Large intestine (tissue), 3 donors: ENCODE measurements at regions not wholly inside any gene's neighbourhood (a gene's known extent, or its start where the extent isn't known, plus 50 kb on each side); places are given as distances from the start of the nearest gene placed in this dataset.

Source experiments
- DNase-seq, 2 donors: peaks; one replicate each; pipeline versions ENCODE4 v3.0.0 to v3.0.0-alpha.2; 2013
- H3K27ac ChIP-seq: one replicate; pipeline ENCODE4 v1.5.1; 2013; ENCODE audit warnings: low read length
- H3K27me3 ChIP-seq: 2 replicates; pipeline ENCODE4 v1.6.1; 2013; ENCODE audit warnings: low read length; ENCODE audit not compliant: control insufficient read depth, insufficient read depth
- H3K36me3 ChIP-seq: 2 replicates; pipeline ENCODE4 v1.6.1; 2013; ENCODE audit warnings: low read length; ENCODE audit not compliant: control insufficient read depth, insufficient read depth
- H3K4me1 ChIP-seq: one replicate; pipeline ENCODE4 v1.6.1; 2013; ENCODE audit warnings: low read length; ENCODE audit not compliant: control insufficient read depth, insufficient read depth
- H3K4me3 ChIP-seq: one replicate; pipeline ENCODE4 v1.5.1; 2013; ENCODE audit warnings: low read length
- H3K9me3 ChIP-seq: one replicate; pipeline ENCODE4 v1.6.1; 2013; ENCODE audit warnings: mild to moderate bottlenecking, low read depth, low read length, moderate library complexity; ENCODE audit not compliant: control insufficient read depth
- WGBS: methylation state at CpG from one replicate; pipeline ENCODE4 v1.1.5; 2013; ENCODE audit warnings: low lambda C conversion rate; ENCODE audit not compliant: insufficient coverage; 5-methylcytosine and 5-hydroxymethylcytosine counted together

GRCh38 chr1:226489718-226490425 lies 58.7 kb upstream of the STUM start:
- no peaks in the 10 kb centered on the region for H3K9me3 ChIP-seq
- no peaks in the 10 kb centered on the region for H3K4me1 ChIP-seq
- no peaks in the 10 kb centered on the region for H3K36me3 ChIP-seq
- peaks cover 63% of the 10 kb centered on the region for H3K27me3 ChIP-seq
- WGBS, result 86% methylated on average over 1 of the region's 9 CpGs
- no peak overlapping the region for H3K27ac ChIP-seq
- DNase-seq, result no peak
- H3K4me3 ChIP-seq, result no peak overlapping the region

- H3K36me3 ChIP-seq, result no peaks in the 10 kb centered on the region
- H3K27me3 ChIP-seq, result peaks cover 58% of the 10 kb centered on the region
- H3K27ac ChIP-seq, result no peak overlapping the region
- no CpG with 5 or more reads among the region's 2 CpGs for WGBS
- H3K4me1 ChIP-seq, result no peaks in the 10 kb centered on the region
- H3K9me3 ChIP-seq, result no peaks in the 10 kb centered on the region
- no peak overlapping the region for H3K4me3 ChIP-seq
- DNase-seq, result no peak
Measured at GRCh38 chr1:226490426-226490809, 58.1 kb upstream of the STUM start.

- no CpG with 5 or more reads among the region's 4 CpGs for WGBS
- no peaks in the 10 kb centered on the region for H3K9me3 ChIP-seq
- no peak overlapping the region for H3K4me3 ChIP-seq
Measured at GRCh38 chr1:226491093-226491850, 57.3 kb upstream of the STUM start.

GRCh38 chr1:226492426-226493137 lies 56.0 kb upstream of the STUM start:
- Histone ChIP-seq H3K36me3 (no peaks in the 10 kb centered on the region), H3K4me1 (no peaks in the 10 kb centered on the region), H3K9me3 (no peaks in the 10 kb centered on the region), H3K4me3 (no peak overlapping the region), H3K27ac (no peak overlapping the region), H3K27me3 (peaks cover 53% of the 10 kb centered on the region)
- WGBS, result 100% methylated on average over 1 of the region's 7 CpGs
- no peak for DNase-seq

More at GRCh38 chr1:226491093-226491850, 57.3 kb upstream of the STUM start:
- Histone ChIP-seq H3K4me1 (no peaks in the 10 kb centered on the region), H3K36me3 (no peaks in the 10 kb centered on the region), H3K27me3 (peaks cover 51% of the 10 kb centered on the region), H3K27ac (no peak overlapping the region)
- DNase-seq, result no peak

- WGBS, result 94% methylated on average over 6 of the region's 13 CpGs
- H3K27ac ChIP-seq, result no peak overlapping the region
- DNase-seq, result no peak
- H3K4me3 ChIP-seq, result no peak overlapping the region
- no peaks in the 10 kb centered on the region for H3K9me3 ChIP-seq
- H3K27me3 ChIP-seq, result peaks cover 56% of the 10 kb centered on the region
- H3K36me3 ChIP-seq, result no peaks in the 10 kb centered on the region
- no peaks in the 10 kb centered on the region for H3K4me1 ChIP-seq
Measured at GRCh38 chr1:226494092-226494609, 54.4 kb upstream of the STUM start.

- Histone ChIP-seq H3K27me3 (peaks cover 43% of the 10 kb centered on the region), H3K4me3 (no peak overlapping the region), H3K36me3 (no peaks in the 10 kb centered on the region), H3K27ac (no peak overlapping the region), H3K4me1 (no peaks in the 10 kb centered on the region), H3K9me3 (no peaks in the 10 kb centered on the region)
- peak in 1 of 2 donors; percentile 63 for DNase-seq
- no CpG with 5 or more reads among the region's 4 CpGs for WGBS
Measured at GRCh38 chr1:226495716-226496115, 52.8 kb upstream of the STUM start.

GRCh38 chr1:226496453-226497015 lies 52.0 kb upstream of the STUM start:
- no CpG with 5 or more reads among the region's 7 CpGs for WGBS
- H3K4me3 ChIP-seq, result no peak overlapping the region
- no peaks in the 10 kb centered on the region for H3K4me1 ChIP-seq
- no peaks in the 10 kb centered on the region for H3K36me3 ChIP-seq
- no peak for DNase-seq
- no peak overlapping the region for H3K27ac ChIP-seq
- H3K9me3 ChIP-seq, result no peaks in the 10 kb centered on the region
- peaks cover 35% of the 10 kb centered on the region for H3K27me3 ChIP-seq

GRCh38 chr1:226497276-226497833 lies 51.2 kb upstream of the STUM start:
- no peaks in the 10 kb centered on the region for H3K36me3 ChIP-seq
- H3K4me1 ChIP-seq, result no peaks in the 10 kb centered on the region
- H3K27me3 ChIP-seq, result peaks cover 34% of the 10 kb centered on the region
- H3K27ac ChIP-seq, result no peak overlapping the region
- DNase-seq, result no peak
- no peaks in the 10 kb centered on the region for H3K9me3 ChIP-seq
- H3K4me3 ChIP-seq, result no peak overlapping the region
- no CpG with 5 or more reads among the region's 5 CpGs for WGBS

- H3K4me1 ChIP-seq, result no peaks in the 10 kb centered on the region
- H3K27me3 ChIP-seq, result peaks cover 33% of the 10 kb centered on the region
- H3K9me3 ChIP-seq, result no peaks in the 10 kb centered on the region
- no CpG with 5 or more reads among the region's 12 CpGs for WGBS
- no peak overlapping the region for H3K27ac ChIP-seq
- no peaks in the 10 kb centered on the region for H3K36me3 ChIP-seq
- no peak for DNase-seq
- no peak overlapping the region for H3K4me3 ChIP-seq
Measured at GRCh38 chr1:226497991-226498639, 50.4 kb upstream of the STUM start.
